ENCODE measurements at regions not wholly inside any gene's neighbourhood (a gene's known extent, or its start where the extent isn't known, plus 50 kb on each side); places are given as distances from the start of the nearest gene placed in this dataset.
A peak's percentile ranks its signal among the peaks of the same experiment; 100 is the strongest.

GRCh38 chr15:31434588-31435260 is 108.1 kb downstream of the KLF13 start (continued):
- no peak for TF ChIP-seq IRF4 (IDR thresholded peaks at IDR 0.05; ENCODE audit: low read depth, low read length)
- TF ChIP-seq STAT3 (IDR thresholded peaks at IDR 0.05; ENCODE audit: low read depth, low read length): no peak
- 0 out of 2 replicates have a peak, but pooled peaks have one; percentile 23 for TF ChIP-seq YY1 (IDR thresholded peaks at IDR 0.05; ENCODE audit: low read depth, low read length)
- no peak for TF ChIP-seq CTCF (IDR thresholded peaks at IDR 0.05 in 2 of 3, conservative IDR thresholded peaks at IDR 0.05 in 1 of 3; ENCODE audit: control insufficient read depth in 2 of 3, extremely low read depth in 1 of 3, insufficient read depth in 1 of 3, low read depth in 3 of 3, low read length in 3 of 3)
- no peak for TF ChIP-seq POLR2AphosphoS2 (IDR thresholded peaks at IDR 0.05; ENCODE audit: low read depth, low read length)
- no peak for TF ChIP-seq USF2 (IDR thresholded peaks at IDR 0.05; ENCODE audit: borderline replicate concordance, low read depth, low read length)
- peak; percentile 32 for TF ChIP-seq SP1 (IDR thresholded peaks at IDR 0.05; ENCODE audit: low read depth, low read length)
- no peak for TF ChIP-seq PBX3 (IDR thresholded peaks at IDR 0.05; ENCODE audit: insufficient replicate concordance, low read depth, low read length)
- TF ChIP-seq SMARCA5 (IDR thresholded peaks at IDR 0.05): no peak
- TF ChIP-seq TCF12 (IDR thresholded peaks at IDR 0.05; ENCODE audit: low read depth, low read length): peak; percentile 60; the same call in 1 of the 2 replicates
- no peak for TF ChIP-seq ZNF207 (IDR thresholded peaks at IDR 0.05; ENCODE audit: borderline replicate concordance)
- TF ChIP-seq CHD1 (IDR thresholded peaks at IDR 0.05; ENCODE audit: low read depth, low read length): no peak
- no peak for TF ChIP-seq SMC3 (IDR thresholded peaks at IDR 0.05; ENCODE audit: borderline replicate concordance, low read length)
- TF ChIP-seq GATAD2B (conservative IDR thresholded peaks at IDR 0.05; ENCODE audit: low read depth): no peak
- TF ChIP-seq ATF2 (IDR thresholded peaks at IDR 0.05; ENCODE audit: low read length): peak; percentile 15; the same call in 1 of the 2 replicates
- TF ChIP-seq ZBED1 (IDR thresholded peaks at IDR 0.05; ENCODE audit: borderline replicate concordance): no peak
- 0 out of 2 replicates have a peak, but pooled peaks have one; percentile 59 for TF ChIP-seq PAX5 (IDR thresholded peaks at IDR 0.05; ENCODE audit: borderline replicate concordance, low read depth, low read length)
- TF ChIP-seq USF1 (IDR thresholded peaks at IDR 0.05; ENCODE audit: borderline replicate concordance, extremely low read length, insufficient read depth, low read depth, low read length): no peak
- no peak for TF ChIP-seq CEBPB (IDR thresholded peaks at IDR 0.05; ENCODE audit: borderline replicate concordance in 1 of 2, low read depth in 2 of 2, low read length in 2 of 2)
- no peak; the same call in 1 of the 2 replicates for TF ChIP-seq MXI1 (IDR thresholded peaks at IDR 0.05; ENCODE audit: low read depth, low read length)
- no peak for TF ChIP-seq EZH2 (IDR thresholded peaks at IDR 0.05; ENCODE audit: borderline replicate concordance, control insufficient read depth, low read depth, low read length)
- TF ChIP-seq EP300 (IDR thresholded peaks at IDR 0.05; ENCODE audit: borderline replicate concordance in 1 of 2, control insufficient read depth in 1 of 2, low read depth in 2 of 2, low read length in 2 of 2): no peak
- TF ChIP-seq SMAD5 (IDR thresholded peaks at IDR 0.05; ENCODE audit: low read depth): no peak
- TF ChIP-seq HDAC6 (IDR thresholded peaks at IDR 0.05; ENCODE audit: unreplicated experiment): no peak

Data from GM12878 (cell line).